ENCODE measurements at regions not wholly inside any gene's neighbourhood (a gene's known extent, or its start where the extent isn't known, plus 50 kb on each side); places are given as distances from the start of the nearest gene placed in this dataset.

GRCh38 chr1:170388489-170388888 is 143.5 kb upstream of the GORAB start:
- TF ChIP-seq CTCF (conservative IDR thresholded peaks at IDR 0.05; ENCODE audit: low read length) (no peak), EZH2phosphoT487 (IDR thresholded peaks at IDR 0.05; ENCODE audit: borderline replicate concordance, low read depth, low read length) (no peak)

All from OCI-LY7 (cell line).